HG02642 (cell line): ENCODE measurements at regions not wholly inside any gene's neighbourhood (a gene's known extent, or its start where the extent isn't known, plus 50 kb on each side); places are given as distances from the start of the nearest gene placed in this dataset.

Source experiments
- ATAC-seq: cut with Tn5 transposase; IDR thresholded peaks from one replicate; pipeline ENCODE4 v1.9.1; 2021; ENCODE audit warnings: mild to moderate bottlenecking; ENCODE audit not compliant: unreplicated experiment, poor library complexity

- no peak for ATAC-seq
Observed at GRCh38 chr11:116422956-116423600, 349.7 kb downstream of the BUD13 start.

- ATAC-seq = no peak
Observed at GRCh38 chr11:116422556-116422955, 350.2 kb downstream of the BUD13 start.

DNA sequence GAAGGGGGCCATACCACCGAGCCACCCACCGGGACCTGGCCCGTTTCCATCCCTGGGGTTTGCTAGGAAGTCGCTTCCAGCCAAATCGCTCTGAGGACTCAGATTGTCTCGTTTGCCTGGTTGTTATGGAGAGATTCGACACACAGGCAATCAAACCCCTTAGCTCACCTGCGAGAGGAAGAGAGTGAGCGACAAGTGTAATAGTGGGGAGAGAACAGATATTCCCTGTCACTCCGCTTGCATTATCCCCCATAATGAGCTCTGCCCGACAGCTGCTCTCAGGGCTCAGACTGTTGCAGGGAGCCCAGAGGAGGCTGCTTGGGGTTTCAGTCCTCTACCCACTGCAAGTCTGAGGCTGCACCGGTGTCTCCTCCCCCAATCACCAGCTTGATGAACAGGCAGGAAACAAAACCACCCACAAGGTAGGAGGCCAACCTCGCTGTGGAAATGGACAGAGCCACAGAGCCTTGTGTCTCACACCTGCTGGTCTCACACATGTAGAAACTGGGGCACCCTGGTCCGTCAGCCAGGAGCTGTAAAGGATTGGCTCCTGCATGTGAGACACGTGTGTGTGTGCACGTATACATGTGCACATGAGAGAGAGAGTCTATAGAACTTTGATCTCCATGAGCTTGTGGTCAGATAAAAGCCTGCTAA lies 351.1 kb downstream of the BUD13 start:
- ATAC-seq = no peak

DNA sequence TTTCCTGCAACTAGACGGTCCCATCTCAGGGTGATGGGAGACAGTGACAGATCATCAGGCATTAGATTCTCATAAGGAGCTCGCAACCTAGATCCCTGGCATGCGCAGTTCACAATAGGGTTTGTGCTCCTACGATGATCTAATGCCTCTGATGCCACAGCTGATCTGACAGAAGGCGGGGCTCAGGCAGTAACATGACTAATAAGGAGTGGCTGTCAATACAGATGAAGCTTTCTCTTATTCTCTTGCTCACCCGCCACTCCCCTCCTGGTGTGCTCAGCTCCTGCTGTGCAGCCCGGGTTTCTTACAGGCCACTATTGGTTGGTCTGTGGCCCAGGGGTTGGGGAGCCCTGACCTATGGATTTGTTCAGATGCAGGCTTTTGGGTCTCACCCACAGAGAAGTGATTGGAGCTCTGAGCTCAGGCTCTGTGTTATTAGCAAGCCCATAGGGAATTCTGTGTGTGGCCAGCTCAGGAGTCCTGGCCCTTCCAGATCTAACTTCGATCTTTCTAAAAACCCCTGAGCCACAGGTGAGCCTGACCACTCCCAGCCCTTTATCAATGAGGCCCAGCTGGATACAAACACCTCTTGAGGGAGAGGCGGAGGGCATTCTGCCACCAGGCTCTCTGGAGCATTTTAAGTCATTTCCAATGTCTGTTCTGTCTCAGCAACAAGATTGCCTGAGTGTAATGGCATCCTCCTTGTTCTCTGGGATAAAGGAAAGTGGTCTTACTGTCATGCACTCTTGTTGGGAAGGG lies 351.8 kb downstream of the BUD13 start:
- ATAC-seq = no peak

GRCh38 chr11:116420030-116420429 lies 352.8 kb downstream of the BUD13 start:
- no peak for ATAC-seq

- no peak for ATAC-seq
Observed at GRCh38 chr11:116418388-116419041, 354.3 kb downstream of the BUD13 start.

DNA sequence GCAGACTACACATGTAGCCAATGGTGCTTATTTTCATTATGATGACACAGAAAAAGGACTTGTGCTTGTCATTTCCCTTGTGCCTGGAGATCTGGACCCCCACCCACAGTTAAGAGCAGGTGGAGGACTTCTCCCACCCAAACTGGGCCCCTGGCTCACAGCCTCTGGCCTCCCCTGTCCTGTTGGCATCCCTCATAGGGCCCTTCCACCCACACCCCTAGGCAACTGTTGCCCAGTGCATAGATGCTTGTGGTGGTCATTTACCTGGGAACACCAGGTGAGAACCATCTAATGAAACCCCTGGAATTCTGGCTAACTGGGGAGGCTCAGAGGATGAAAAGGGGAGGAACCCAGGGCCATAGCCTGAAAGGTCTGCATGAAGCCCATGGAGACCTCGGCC lies 355.9 kb downstream of the BUD13 start:
- no peak for ATAC-seq

DNA sequence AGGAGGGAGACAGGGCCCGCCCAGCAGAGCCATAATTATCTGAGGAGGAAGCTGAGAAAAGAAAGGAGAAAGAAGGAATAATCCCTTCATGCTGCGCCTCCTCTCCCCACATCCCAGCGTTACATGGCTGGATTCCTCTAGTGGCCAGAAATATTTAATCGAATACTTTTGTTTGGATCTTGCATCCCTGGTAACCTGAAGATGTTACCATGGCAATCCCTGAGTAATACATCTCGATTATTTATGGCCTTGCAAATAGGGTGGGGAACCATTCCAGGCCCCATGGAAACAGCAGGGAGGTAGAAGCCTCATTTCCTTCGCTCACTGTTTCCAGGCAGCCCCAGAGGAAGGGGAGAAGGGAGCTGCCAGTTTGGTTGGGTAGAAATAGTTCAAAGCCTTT lies 357.7 kb downstream of the BUD13 start:
- no peak for ATAC-seq

GRCh38 chr11:116414357-116414880 lies 358.4 kb downstream of the BUD13 start:
- no peak for ATAC-seq

DNA sequence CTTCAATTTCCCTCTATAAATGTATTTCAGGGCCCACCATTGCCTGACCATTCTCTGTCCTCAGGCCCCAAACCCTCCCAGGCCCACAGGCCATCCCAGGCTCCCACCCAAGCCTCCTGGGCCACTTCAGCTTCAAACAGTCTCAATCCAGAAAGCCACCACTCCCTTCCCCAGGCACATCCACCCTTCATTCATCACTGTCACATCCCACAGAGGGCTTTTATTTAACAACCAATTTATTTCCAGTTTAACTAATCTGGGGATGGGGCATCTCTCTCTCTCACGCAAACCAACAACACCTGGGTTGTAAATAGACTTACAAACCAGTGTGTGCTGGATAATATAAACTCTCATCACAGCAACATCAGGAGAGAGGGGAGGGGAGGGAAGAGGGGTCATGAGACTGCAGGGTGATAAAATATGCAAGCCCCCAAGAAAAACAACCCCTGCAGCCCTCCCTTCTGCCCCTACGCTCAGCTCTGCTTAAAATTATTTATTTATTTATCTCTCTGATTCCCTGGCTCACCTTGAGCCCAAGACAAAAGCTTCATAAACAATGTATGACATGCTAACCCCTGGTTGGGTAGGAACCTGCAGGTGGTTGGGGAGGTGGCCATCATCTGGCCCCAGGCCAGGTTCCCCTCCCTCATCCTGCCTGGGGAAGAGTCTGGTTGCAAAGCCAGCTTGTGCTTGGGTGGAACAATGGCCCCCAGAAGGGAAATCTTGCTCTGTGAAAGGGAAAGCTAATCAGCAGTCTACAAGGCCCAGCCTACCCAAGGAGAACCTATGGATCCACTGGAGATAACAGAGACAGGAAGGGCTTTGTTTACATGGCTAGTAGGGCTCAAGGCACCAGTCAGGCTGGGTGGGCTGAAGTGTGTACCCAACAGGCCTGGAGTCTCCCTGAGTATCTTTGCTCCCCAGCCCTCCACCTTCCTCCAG lies 359.2 kb downstream of the BUD13 start:
- no peak for ATAC-seq

GRCh38 chr11:116412118-116412889 lies 360.5 kb downstream of the BUD13 start:
- ATAC-seq = no peak

DNA sequence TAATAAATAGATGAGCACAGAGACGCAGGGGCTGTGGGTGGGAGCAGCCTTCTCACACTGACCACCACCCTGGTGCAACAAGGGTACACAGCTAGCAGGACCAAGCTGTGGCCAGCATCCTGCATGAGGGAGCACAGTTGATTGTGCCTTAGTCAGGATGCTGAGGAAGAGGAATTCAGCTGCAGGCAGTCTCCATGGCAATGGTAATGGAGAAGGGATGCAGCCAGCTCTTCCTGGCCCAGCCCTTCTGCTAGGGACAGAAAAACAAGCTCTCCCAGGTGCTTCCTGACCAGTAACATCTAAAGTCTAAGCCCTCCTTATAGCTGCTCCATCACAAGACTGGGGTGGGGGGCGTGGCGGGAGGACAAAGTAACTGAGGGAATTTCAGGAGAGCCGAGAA lies 363.5 kb downstream of the BUD13 start:
- ATAC-seq = no peak

DNA sequence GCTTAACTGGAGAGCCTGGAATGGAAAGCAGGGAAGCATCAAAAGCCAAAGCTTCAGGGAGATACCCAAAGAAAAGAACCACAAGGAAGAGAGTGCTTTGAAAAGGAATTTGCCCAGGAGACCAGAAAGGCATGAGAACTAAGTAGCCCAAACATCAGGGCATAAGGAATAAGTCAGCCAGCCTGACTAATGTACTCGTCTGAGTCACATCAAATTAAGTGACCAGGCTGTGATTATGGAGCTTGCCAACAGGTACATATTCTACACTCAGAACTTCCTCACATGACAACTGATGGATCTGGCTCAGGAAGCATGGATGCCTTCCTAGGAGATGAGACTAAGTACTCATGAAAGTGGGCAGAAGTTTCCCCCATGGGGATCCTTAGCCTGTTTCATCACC lies 366.7 kb downstream of the BUD13 start:
- no peak for ATAC-seq

GRCh38 chr11:116404462-116404798 lies 368.4 kb downstream of the BUD13 start:
- ATAC-seq = no peak

- ATAC-seq = no peak
Observed at GRCh38 chr11:116403794-116404461, 368.9 kb downstream of the BUD13 start.

- ATAC-seq = no peak
Observed at GRCh38 chr11:116400081-116400480, 372.7 kb downstream of the BUD13 start.

GRCh38 chr11:116397602-116398084 lies 375.1 kb downstream of the BUD13 start:
- no peak for ATAC-seq

DNA sequence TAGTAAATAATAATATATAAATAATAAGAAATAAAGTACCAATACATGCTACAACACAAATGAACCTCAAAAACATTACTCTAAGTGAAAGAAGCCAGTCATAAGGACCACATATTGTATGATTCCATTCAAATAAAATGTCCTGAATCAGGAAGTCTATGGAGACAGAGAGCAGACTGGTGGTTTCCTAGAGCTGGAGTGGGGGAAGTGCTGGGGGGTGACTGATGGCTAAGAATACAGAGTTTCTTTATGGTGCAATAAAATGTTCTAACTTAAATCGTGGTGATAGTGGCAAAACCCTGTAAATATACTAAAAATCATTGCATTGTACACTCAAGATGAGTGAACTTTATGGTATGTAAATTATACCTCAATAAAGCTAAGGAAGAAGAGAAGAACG lies 376.5 kb downstream of the BUD13 start:
- ATAC-seq = no peak
